NCI-H748 (cell line): ENCODE measurements at regions not wholly inside any gene's neighbourhood (a gene's known extent, or its start where the extent isn't known, plus 50 kb on each side); places are given as distances from the start of the nearest gene placed in this dataset.

Source experiments
- DNase-seq: peaks from one replicate; lab custom pipeline; 2025; ENCODE audit not compliant: unreplicated experiment; lab: John Stamatoyannopoulos, UW

DNA sequence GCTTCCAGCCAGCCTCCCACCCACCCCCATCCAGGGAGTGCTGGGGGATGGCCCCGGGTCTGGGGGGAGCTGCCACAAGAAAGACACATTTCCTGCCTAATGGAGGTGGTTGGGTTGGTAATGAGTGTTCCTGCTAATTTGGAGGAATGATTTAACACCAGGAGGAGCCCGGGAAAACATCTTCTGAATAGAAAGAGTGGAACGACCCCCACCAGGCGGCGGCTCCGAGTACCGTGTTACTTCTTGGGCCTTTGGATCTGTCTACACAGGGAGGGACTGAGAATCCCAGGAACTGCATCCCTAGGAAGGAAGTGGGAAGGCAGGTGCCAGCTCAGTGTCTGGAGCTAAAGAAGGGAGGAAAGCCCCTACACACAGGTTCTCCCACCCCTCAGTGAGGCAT, 64.6 kb downstream of the TSPAN17 start:
- DNase-seq, result no peak

DNA sequence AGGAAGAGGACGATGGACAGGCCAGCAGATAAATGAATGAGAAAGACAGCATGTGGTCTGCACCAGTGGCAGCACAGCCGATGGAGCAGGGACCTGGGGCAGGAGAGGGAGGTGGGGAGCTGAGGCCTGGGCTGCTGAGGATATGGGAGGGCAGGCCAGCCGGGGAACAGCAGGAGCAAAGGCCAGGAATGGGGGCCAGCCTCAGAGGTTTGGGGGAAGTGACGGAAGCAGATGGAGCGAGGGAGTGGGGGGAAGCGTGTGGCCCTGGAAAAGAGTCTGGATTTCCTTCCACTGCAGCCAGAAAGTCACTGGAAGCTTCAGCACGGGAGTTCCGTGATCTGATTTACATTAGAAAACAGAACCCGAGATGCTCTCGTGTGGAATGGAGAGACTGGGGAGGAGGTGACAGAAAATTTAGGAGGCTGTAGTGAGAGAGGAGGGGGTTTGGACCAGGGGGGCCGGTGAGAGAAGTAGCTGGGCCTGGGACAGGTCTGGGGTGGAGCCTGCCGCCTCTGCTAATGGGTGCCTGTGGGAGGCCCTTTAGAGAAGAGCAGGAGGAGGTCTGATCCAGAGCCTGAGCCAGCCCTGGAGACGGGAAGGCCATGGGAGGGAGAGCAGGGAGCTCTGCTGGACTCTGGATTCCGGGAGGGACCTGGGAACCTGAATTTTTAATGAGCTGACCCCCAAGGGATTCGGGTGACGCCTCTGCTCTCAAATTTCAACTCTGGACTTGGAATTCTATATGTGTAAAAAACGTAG, 65.4 kb downstream of the TSPAN17 start:
- DNase-seq, result no peak

- DNase-seq, result no peak
Observed at GRCh38 chr5:176713409-176713808, 66.1 kb downstream of the TSPAN17 start.

DNA sequence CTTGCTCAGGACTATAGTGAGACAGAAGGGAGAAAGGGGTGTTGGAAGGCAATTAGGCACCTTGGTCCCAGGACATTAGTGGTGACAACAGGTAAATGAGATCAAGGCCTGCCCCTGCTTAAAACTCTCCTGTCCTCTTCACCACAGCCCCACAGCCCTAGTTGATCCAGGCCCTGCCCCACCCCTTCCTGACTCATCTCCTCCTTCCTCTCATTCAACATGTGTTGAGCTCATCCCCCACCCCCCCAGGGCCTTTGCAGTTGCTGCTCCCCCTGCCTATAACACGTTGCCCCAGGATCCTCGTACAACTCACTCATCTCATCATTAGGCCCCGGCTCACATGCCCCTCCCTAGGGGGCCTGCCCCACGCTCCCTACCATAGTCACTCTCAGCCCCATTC, 66.8 kb downstream of the TSPAN17 start:
- DNase-seq, result no peak

DNA sequence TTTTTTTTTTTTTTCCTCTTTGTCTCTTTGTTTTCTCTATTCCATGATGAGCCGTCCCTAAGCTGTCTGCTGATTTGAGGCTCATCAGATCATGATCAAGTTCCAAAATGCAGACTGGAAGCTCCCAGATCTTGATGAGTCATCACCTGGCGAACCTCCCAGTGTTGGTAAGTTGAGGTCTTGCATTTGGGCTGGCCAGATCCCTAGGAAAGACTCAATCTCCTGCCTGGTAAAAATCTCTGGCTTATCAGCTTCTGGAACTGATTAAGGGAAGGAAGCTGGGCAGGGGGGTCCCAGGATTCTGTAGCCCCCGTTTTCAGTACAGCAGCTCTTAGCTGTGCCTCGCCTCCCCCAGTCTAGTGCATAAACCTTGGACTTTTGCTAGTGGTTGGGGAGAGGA, 69.0 kb downstream of the TSPAN17 start:
- peak; percentile 20 for DNase-seq

DNA sequence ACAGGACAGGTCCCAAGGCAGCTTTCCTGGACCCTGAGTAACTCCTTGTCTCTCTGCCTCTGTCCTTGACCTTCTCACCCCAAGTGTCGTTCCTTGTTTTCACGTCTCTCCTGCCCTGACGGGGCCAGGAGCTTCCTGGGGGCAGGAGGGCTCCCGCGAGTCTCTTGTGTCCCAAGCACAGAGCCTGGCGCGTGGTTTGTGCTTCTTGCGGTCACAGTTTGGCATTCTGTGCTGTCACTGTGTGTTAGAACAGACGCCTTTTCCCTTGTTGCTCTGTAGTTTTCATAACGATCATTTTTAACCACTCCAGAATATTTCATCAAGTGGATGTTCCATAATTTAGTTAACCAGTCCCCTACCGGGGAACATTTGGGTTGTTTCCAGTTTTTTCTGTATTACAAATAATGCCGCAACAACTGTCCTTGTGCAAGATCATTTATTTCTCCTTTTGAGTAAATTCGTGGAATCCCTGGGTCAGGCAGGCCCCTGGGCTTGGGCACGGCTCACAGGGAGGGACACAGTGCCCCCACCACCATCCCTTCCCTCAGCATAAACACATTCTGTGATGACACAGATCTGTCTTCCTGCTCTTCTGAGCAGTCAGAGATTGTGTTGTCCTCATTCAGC, 71.9 kb downstream of the TSPAN17 start:
- DNase-seq, result no peak

DNA sequence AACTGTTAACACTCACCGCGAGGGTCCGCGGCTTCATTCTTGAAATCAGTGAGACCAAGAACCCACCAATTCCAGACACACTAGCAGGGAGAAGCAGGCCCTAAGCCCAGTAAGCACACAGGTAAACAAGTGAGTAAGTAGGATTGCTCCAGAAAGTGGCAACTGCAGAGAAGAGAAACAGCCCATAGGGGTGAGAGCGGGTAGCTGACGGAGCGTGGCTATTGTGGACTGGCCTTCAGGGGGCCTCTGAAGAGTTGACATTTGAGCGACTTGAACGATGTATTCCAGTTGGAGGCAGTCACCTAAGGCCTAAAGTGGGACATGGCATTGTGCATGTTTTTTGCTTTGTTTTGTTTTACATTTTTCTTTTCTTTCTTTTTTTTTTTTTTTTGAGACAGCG, 74.2 kb downstream of the TSPAN17 start:
- DNase-seq, result no peak

DNA sequence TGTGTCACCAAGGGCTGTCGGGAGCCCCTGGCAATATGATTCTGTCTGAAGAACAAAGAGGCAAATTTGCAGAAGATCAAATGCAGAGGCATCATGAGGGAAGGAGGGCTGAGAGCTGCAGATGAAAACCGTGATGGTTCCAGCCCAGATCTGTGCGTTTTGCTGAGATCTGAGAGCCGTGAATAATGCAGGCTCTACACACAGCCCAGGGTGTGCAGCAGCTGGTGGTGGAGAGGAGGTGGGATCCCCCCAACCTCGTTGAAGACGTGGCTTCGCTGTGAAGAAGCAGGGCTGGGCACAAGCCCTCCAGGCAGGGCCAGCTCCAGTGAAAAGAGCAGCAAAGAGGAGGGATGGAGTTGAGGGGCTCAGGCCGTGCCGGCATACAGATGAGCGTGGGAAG, 75.5 kb downstream of the TSPAN17 start:
- DNase-seq, result no peak

GRCh38 chr5:176723440-176723839, 76.2 kb downstream of the TSPAN17 start:
- DNase-seq, result no peak

- peak; percentile 24 for DNase-seq
Observed at GRCh38 chr5:176724472-176724871, 77.2 kb downstream of the TSPAN17 start.

GRCh38 chr5:176725521-176726280, 78.4 kb downstream of the TSPAN17 start:
- peak; percentile 63 for DNase-seq

GRCh38 chr5:176726746-176727527, 79.7 kb downstream of the TSPAN17 start:
- no peak for DNase-seq

GRCh38 chr5:176727528-176727900, 80.2 kb downstream of the TSPAN17 start:
- no peak for DNase-seq

GRCh38 chr5:176727983-176728675, 80.8 kb downstream of the TSPAN17 start:
- no peak for DNase-seq

GRCh38 chr5:176728831-176729251, 81.5 kb upstream of the UNC5A start:
- no peak for DNase-seq

GRCh38 chr5:176730815-176731475, 79.4 kb upstream of the UNC5A start:
- no peak for DNase-seq

DNA sequence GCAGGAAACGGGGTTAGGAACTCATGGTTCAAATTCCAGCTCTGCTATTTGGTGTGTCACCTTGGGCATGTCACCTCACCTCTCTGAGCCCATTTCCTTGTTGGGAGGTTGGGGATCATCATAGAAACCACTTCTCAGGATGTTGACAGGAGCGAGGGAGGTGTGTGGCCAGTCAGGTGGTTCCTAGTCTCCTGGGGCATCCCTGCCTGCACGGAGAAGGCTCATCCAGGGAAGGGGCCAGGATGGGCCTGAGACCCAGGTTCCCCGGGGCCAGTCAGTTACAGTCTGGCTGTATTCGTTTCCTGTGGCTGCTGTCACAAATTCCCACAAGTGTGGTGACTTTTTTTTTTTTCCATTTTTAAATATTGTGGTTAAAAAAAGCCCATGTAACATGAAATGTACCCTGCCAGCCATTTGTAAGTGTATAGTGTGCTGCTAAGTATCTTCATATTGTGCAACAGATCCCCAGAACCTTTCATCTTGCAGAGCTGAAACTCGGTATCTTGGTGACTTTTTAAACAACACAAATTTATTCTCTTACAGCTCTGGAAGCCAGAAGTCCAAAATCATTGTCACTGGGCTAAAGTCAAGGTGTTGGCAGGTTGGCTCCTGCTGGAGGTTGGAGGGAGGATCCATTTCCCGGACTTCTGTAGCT, 78.7 kb upstream of the UNC5A start:
- no peak for DNase-seq

DNA sequence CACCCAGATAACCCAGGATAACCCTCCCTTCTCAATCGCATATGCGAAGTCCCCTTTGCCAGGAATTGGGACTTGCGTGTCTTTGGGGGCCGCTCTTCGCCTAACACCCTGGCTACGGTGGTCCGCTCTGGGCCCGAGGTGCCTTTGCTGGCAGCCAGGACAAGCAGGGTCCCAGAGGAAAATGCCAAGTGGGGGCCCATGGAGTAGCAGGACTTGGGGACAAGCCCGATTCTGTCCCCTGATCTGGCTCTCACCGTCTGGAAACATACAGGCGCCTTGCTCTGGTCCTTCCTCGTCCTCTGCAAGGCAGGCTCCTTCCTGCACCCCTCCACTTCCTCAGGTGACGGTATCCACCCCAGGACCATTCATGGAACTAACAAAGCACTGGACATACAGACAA, 78.1 kb upstream of the UNC5A start:
- no peak for DNase-seq

DNA sequence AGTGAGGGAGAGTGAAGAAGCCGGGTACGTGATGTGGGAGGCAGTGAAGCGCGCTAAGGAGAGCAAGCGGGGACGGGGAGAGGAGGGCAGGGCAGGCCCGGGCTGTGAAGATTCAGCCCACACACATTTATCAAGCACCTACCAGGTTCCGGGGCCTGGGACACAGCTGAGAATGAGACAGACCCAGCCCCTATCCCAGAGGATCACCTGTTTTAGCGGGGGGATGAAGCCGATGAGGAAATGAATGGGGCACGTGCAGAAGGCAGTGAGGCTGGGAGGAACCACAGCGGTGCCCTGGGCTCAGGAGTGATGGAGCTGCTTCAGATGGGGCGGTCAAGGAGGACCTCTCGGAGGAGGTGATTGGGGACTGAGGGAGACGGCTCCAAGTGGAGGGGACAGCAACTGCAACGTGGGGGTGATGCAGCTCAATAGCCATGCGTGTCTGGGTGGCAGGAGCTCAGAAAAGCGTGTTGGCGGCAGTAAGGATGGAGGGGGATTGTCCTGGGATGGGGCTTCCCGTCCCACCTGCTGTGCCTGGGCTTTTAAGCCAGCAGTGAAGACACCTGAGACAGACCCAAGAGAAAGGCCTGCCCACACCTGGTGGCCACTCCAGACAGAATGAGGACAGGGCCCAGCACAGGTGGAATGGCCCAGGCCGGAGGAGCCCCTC, 77.5 kb upstream of the UNC5A start:
- DNase-seq, result no peak
